IPS-15b (cell line): ENCODE measurements at regions not wholly inside any gene's neighbourhood (a gene's known extent, or its start where the extent isn't known, plus 50 kb on each side); places are given as distances from the start of the nearest gene placed in this dataset.

Experiments used
- H3K27me3 ChIP-seq: one replicate; pipeline ENCODE4 v1.6.1; 2013; ENCODE audit warnings: low read length; ENCODE audit not compliant: control insufficient read depth, insufficient read depth
- H3K36me3 ChIP-seq: one replicate; pipeline ENCODE4 v1.6.1; 2013; ENCODE audit warnings: low read length; ENCODE audit not compliant: control insufficient read depth, insufficient read depth
- H3K4me1 ChIP-seq: one replicate; pipeline ENCODE4 v1.6.1; 2013; ENCODE audit warnings: mild to moderate bottlenecking, low read length; ENCODE audit not compliant: control insufficient read depth, insufficient read depth
- H3K4me3 ChIP-seq: one replicate; pipeline ENCODE4 v1.5.1; 2013; ENCODE audit warnings: low read depth, low read length
- H3K9ac ChIP-seq: one replicate; pipeline ENCODE4 v1.6.1; 2013; ENCODE audit warnings: low read depth, mild to moderate bottlenecking, low read length
- H3K9me3 ChIP-seq: one replicate; pipeline ENCODE4 v1.6.1; 2013; ENCODE audit warnings: mild to moderate bottlenecking, low read length; ENCODE audit not compliant: control insufficient read depth, insufficient read depth

DNA sequence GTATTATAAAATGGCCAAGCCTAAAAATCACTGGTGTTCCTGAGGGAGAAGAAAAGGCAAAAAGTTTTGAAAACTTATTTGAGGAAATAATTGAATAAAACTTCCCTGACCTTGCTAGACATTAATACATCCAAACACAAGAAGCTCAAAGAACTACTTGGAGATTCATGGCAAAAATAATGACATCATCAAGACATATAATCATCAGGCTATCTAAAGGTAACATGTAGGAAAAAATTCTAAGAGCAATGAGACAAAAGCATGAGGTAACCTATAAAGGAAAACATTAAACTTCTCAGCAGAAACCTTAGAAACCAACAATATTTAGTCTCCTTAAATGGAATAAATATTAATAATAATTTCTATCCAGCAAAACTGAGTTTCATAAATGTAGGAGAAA lies 887.6 kb downstream of the PCDH19 start:
- Histone ChIP-seq H3K4me3 (no peak overlapping the region), H3K9me3 (no peaks in the 10 kb centered on the region), H3K27me3 (no peaks in the 10 kb centered on the region), H3K4me1 (no peaks in the 10 kb centered on the region), H3K36me3 (no peaks in the 10 kb centered on the region), H3K9ac (no peak overlapping the region)

DNA sequence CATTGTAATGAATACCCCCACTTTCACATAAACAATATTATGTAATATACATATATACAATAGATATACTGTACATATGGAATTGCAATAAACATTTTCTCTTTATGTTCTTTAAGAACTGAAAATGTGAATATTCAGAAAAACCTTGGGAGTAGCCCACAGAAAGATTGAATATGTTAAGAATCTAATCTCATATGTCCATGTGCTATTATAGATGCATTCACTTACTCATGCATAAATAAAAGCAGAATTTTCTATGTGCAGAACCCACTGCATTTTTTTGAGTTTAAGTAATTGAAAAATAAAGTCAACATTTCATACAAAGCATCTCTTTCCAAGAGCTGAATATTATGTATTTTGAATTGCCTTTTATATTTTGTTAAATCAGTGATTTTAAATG lies 902.3 kb downstream of the PCDH19 start:
- no peaks in the 10 kb centered on the region for H3K36me3 ChIP-seq
- H3K9me3 ChIP-seq, result no peaks in the 10 kb centered on the region
- H3K4me1 ChIP-seq, result no peaks in the 10 kb centered on the region
- no peak overlapping the region for H3K9ac ChIP-seq
- no peak overlapping the region for H3K4me3 ChIP-seq
- H3K27me3 ChIP-seq, result no peaks in the 10 kb centered on the region

DNA sequence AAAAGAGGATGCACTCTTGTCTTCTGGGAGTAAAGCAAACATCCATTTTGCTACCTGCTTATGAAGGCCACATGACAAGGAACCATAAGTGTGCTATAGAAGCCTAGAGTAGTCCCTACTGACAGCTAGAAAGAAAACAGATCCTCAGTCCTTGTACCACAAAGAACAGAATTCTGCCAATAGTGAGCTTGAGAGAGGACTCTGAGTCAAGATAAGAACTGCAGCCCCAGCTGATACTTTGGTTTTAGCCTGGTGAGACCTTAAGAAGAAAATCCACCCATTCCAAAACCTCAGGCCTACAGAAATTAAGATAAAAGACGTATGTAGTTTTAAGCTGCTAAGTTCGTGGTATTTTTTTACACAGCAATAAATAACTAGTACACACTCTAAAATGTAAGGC lies 914.6 kb downstream of the PCDH19 start:
- no peaks in the 10 kb centered on the region for H3K36me3 ChIP-seq
- no peak overlapping the region for H3K4me3 ChIP-seq
- H3K9me3 ChIP-seq, result no peaks in the 10 kb centered on the region
- no peak overlapping the region for H3K9ac ChIP-seq
- no peaks in the 10 kb centered on the region for H3K4me1 ChIP-seq
- H3K27me3 ChIP-seq, result no peaks in the 10 kb centered on the region

DNA sequence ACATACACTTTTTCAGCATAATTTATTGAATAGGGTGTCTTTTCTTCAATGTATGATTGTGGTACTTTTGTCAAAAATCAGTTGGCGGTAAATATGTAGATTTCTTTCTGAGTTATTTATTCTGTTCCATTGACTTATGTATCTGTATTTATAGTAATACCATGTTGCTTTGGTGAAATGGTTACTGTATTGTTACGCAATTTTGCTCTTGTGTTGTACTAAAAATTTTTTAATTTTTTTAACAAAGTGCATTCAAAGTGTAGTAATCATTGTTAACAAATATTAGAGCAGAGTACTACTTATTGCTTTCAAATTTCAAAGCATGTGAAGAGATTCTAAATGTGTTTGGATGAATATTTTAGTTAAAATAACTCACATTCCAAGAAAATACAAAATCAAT lies 915.4 kb downstream of the PCDH19 start:
- H3K36me3 ChIP-seq, result no peaks in the 10 kb centered on the region
- H3K9me3 ChIP-seq, result no peaks in the 10 kb centered on the region
- H3K9ac ChIP-seq, result no peak overlapping the region
- H3K27me3 ChIP-seq, result no peaks in the 10 kb centered on the region
- no peak overlapping the region for H3K4me3 ChIP-seq
- no peaks in the 10 kb centered on the region for H3K4me1 ChIP-seq

DNA sequence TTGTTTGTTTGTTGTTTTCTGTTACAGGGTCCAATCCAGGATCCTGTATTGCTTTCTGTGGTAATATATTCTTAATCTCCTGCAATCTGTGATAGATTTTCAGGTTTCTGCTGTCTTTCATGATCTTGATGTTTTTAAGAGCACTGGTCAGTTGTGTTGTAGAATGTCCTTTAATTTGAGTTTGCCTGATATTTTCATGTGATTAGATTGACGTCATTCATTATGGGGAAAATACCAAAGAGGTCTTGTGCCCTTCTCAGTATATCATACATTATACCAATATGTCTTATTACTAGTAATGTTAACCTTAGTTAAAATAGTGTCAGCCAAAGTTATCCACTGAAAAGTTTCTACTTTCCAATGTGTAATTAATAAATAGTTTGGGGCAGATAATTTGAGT lies 929.3 kb downstream of the PCDH19 start:
- H3K27me3 ChIP-seq, result no peaks in the 10 kb centered on the region
- no peaks in the 10 kb centered on the region for H3K9me3 ChIP-seq
- H3K36me3 ChIP-seq, result no peaks in the 10 kb centered on the region
- H3K4me3 ChIP-seq, result no peak overlapping the region
- peaks cover 2% of the 10 kb centered on the region for H3K4me1 ChIP-seq
- H3K9ac ChIP-seq, result no peak overlapping the region

DNA sequence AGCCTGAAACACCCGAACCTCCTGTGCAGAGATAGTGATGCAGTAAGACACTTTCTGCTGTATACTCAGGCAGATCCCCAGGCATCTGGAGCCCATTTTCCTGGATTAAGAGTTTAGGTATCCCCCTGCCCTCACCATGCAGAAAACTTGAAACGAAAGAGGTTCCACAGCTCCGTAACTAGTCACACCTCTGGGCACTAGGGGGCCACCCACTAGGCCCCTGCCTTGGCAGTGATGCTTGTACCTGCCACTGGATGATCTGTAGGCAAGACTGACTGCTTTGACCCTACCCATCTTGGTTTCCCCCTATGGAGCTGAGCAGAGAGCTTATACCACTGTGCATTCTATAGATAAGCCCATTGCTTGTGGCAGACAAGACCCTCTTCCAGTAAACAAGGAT lies 940.6 kb downstream of the PCDH19 start:
- Histone ChIP-seq H3K9ac (no peak overlapping the region), H3K9me3 (no peaks in the 10 kb centered on the region), H3K4me3 (no peak overlapping the region), H3K36me3 (no peaks in the 10 kb centered on the region), H3K27me3 (no peaks in the 10 kb centered on the region), H3K4me1 (no peaks in the 10 kb centered on the region)

DNA sequence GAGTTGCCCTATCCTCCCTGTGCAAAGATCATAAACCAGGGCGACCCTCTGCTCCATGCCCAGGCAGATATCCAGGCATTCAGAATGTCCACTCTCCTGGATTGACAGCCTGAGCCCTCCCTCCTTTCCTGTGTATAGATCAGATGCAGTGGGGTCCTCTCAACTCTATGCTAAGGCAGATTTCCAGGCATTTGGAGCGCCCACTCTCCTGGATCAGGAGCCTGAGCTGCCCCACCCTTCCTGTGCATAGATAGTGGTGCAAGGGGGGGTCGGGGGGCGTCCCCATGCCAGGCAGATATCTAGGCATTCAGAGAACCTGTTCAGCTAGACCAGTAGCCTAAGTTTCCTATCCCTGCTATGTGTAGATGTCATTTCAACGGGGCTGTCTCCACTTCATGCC lies 941.1 kb downstream of the PCDH19 start:
- Histone ChIP-seq H3K27me3 (no peaks in the 10 kb centered on the region), H3K9me3 (no peaks in the 10 kb centered on the region)

DNA sequence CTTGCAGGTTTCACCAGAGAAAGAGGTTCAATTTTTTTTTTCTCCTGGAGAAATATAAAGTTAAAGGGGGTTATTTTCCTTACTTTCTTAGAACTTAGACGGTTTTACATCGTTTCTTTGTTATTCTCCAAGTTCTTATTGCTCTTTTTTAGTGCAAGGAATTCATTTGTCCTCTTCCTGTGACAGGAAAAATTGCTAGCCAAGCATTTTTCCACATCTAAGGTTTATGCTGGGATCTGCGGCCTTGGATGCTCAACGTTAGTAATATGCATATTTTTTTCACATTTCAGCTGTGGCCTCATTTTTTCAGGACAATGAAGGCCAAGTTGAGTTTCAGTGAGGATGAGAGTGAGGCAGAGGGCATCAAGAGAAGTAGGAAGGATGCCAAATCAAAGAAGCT lies 948.9 kb downstream of the PCDH19 start:
- no peaks in the 10 kb centered on the region for H3K36me3 ChIP-seq
- no peak overlapping the region for H3K4me3 ChIP-seq
- H3K4me1 ChIP-seq, result no peaks in the 10 kb centered on the region
- H3K9ac ChIP-seq, result no peak overlapping the region
- H3K9me3 ChIP-seq, result no peaks in the 10 kb centered on the region
- no peaks in the 10 kb centered on the region for H3K27me3 ChIP-seq

More for the DNA sequence above, 941.1 kb downstream of the PCDH19 start:
- Histone ChIP-seq H3K36me3 (no peaks in the 10 kb centered on the region), H3K4me3 (no peak overlapping the region), H3K4me1 (no peaks in the 10 kb centered on the region), H3K9ac (no peak overlapping the region)

DNA sequence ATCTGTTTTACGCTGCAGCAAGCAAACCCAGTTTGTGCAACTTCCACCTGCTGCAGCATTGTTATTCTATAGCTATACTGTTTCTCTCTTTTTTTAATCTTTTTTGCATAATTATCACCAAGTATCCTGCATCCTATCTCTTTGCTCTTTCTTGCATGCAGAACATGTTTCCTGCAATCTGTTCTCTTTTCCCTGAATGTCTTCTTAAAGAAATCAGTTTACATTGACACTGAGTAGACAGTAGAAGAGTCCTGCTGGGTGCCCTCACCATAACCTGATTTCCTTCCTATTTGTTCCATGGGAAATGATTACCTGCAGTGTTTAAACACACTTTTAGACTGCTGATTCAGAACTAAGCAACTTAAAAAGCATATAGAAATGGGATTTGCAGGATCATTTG lies 964.7 kb downstream of the PCDH19 start:
- Histone ChIP-seq H3K27me3 (no peaks in the 10 kb centered on the region), H3K36me3 (no peaks in the 10 kb centered on the region), H3K9ac (no peak overlapping the region), H3K4me3 (no peak overlapping the region), H3K9me3 (no peaks in the 10 kb centered on the region), H3K4me1 (no peaks in the 10 kb centered on the region)

DNA sequence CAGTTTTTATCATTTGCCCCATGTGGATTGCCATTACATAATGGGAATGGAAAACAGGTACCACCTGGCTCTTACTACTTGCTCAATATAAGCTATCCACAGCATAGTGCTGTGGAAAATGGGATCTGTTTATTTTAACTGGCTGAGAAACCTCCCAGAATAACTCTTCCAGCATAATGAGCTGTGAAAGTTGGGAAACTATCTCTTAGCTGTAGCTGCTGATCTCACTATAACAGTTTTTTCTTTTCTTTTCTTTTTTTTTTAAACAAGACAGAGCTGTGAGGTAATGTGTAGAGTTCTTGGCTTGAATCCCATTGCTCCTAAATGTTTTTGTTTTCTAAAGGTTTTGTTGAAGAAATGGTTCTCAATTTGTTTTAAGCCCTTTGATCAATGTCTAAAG lies 988.3 kb downstream of the PCDH19 start:
- H3K36me3 ChIP-seq, result no peaks in the 10 kb centered on the region
- no peak overlapping the region for H3K4me3 ChIP-seq
- no peaks in the 10 kb centered on the region for H3K9me3 ChIP-seq
- H3K9ac ChIP-seq, result no peak overlapping the region
- H3K4me1 ChIP-seq, result no peaks in the 10 kb centered on the region
- no peaks in the 10 kb centered on the region for H3K27me3 ChIP-seq

DNA sequence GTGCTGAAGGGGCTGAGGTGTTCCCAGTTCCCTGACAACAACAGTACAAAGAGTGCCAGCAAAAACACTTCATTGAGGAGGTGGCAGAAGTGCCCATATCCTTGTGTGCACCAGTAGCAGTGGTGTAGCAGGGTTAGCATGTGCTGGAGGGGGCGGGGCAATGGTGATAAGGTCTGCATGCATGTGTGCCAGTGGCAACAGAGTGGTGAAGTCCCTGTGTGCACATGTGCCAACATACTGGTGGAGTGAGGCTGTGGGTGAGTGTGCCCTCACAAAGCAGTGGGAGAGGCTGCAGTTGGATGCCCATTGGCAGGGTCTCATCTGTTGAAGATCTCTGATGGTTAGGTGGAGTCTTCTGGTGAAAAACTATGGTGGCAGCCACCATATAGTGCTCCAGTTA lies 994.6 kb downstream of the PCDH19 start:
- Histone ChIP-seq H3K27me3 (no peaks in the 10 kb centered on the region), H3K9ac (no peak overlapping the region), H3K9me3 (no peaks in the 10 kb centered on the region), H3K4me3 (no peak overlapping the region), H3K36me3 (no peaks in the 10 kb centered on the region), H3K4me1 (peaks cover 3% of the 10 kb centered on the region)

DNA sequence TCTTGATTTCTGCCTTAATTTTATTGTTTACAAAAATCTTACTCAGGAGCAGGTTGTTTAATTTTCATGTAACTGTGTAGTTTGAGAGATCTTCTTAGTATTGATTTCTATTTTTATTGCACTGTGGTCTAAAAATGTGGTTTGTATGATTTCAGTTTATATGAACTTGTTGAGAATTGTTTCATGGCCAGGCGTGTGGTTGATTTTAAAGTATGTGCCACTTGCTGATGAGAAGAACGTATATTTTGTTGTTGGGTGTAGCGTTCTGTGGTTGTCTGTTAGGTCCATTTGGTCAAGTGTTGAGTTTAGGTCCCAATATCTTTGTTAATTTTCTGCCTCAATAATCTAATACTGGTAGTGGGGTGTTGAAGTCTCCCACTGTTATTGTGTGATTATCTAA lies 996.8 kb downstream of the PCDH19 start:
- H3K27me3 ChIP-seq, result no peaks in the 10 kb centered on the region
- no peak overlapping the region for H3K4me3 ChIP-seq
- H3K9ac ChIP-seq, result no peak overlapping the region
- no peaks in the 10 kb centered on the region for H3K9me3 ChIP-seq
- H3K4me1 ChIP-seq, result peaks cover 3% of the 10 kb centered on the region
- no peaks in the 10 kb centered on the region for H3K36me3 ChIP-seq

DNA sequence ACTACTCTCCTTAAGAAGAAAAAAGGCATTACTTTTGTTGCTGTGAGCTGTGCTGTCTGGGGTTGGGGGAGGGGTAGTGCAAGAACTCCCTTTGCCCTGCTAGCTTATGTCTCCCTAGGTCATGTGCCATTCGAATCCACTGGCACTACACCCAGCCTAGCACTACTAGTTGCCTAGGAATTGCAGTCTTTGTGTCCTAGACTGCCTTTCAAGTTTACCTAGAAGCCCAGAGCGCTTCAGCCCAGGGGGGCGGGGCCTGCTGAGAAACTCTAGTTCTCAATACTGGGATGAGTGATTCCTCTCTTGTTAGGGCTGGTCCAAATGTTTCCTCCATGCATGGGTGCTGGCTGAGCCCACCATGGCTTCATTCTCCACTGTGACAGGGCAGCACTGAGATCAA lies 1011.5 kb downstream of the PCDH19 start:
- Histone ChIP-seq H3K9ac (no peak overlapping the region), H3K4me3 (no peak overlapping the region), H3K27me3 (no peaks in the 10 kb centered on the region), H3K9me3 (no peaks in the 10 kb centered on the region), H3K36me3 (no peaks in the 10 kb centered on the region), H3K4me1 (no peaks in the 10 kb centered on the region)
